OCI-LY7 (cell line): ENCODE measurements at regions not wholly inside any gene's neighbourhood (a gene's known extent, or its start where the extent isn't known, plus 50 kb on each side); places are given as distances from the start of the nearest gene placed in this dataset.
"Not testable (repeated sequence)": the region's sequence is repeated elsewhere in the genome, so short reads cannot be mapped to it uniquely, and the experiment has no call there.

Source experiments
- BruUV-seq: library from RNA; stranded (reverse); fragments of 400-500 nt; replicated peaks from 2 replicates; lab custom pipeline; 2021; lab: Mats Ljungman, UMichigan
- CTCF ChIA-PET: fragments of 300-600 bp; sonication (Branson Sonifier 250); formaldehyde crosslinking; loops from one replicate; lab custom pipeline; 2022; ENCODE audit warnings: antibody characterized with exemption; ENCODE audit not compliant: unreplicated experiment; lab: Charles Lee
- POLR2A ChIA-PET: fragments of 300-600 bp; sonication (Branson Sonifier 250); formaldehyde crosslinking; loops from one replicate; lab custom pipeline; 2022; ENCODE audit warnings: antibody characterized with exemption; lab: Charles Lee
- DNase-seq: peaks from one replicate; pipeline ENCODE4 v3.0.0-alpha.2; 2015; ENCODE audit warnings: low spot score
- H2AFZ ChIP-seq: fragments of 200-600 bp; sonication (generic), shearing (Covaris generic); 2 replicates; pipeline ENCODE4 v1.6.1; 2014; ENCODE audit warnings: mild to moderate bottlenecking, antibody characterized with exemption, low read length, moderate library complexity
- H3K27ac ChIP-seq: fragments of 200-600 bp; sonication (generic); 2 replicates; pipeline ENCODE4 v1.5.1; 2014; ENCODE audit warnings: mixed run types, low read depth, mild to moderate bottlenecking, moderate library complexity, low read length, inconsistent platforms; ENCODE audit not compliant: poor library complexity, severe bottlenecking
- H3K36me3 ChIP-seq: fragments of 200-600 bp; sonication (generic); 2 replicates; pipeline ENCODE4 v1.6.1; 2014; ENCODE audit warnings: mild to moderate bottlenecking, antibody characterized with exemption, low read length, moderate library complexity, mixed read lengths; ENCODE audit not compliant: insufficient read depth
- H3K4me1 ChIP-seq: fragments of 200-600 bp; sonication (generic); 2 replicates; pipeline ENCODE4 v1.5.1; 2014; ENCODE audit warnings: mild to moderate bottlenecking, low read length; ENCODE audit not compliant: insufficient read depth, poor library complexity, severe bottlenecking
- H3K4me2 ChIP-seq: fragments of 200-600 bp; sonication (generic); 2 replicates; pipeline ENCODE4 v1.6.1; 2014; ENCODE audit warnings: mild to moderate bottlenecking, low read length
- H3K4me3 ChIP-seq: fragments of 200-600 bp; sonication (generic); 2 replicates; pipeline ENCODE4 v1.5.1; 2014; ENCODE audit warnings: mild to moderate bottlenecking, low read depth, low read length; ENCODE audit not compliant: poor library complexity, severe bottlenecking
- H3K79me2 ChIP-seq: fragments of 200-600 bp; sonication (generic); 2 replicates; pipeline ENCODE4 v1.6.1; 2016; ENCODE audit warnings: low read depth, mild to moderate bottlenecking, low read length, moderate library complexity, mixed read lengths; ENCODE audit not compliant: insufficient read depth
- H3K9me2 ChIP-seq: fragments of 200-600 bp; sonication (generic); 2 replicates; pipeline ENCODE4 v1.6.1; 2016; ENCODE audit warnings: mild to moderate bottlenecking, low read length, mixed read lengths; ENCODE audit not compliant: insufficient read depth
- H3K9me3 ChIP-seq: fragments of 200-600 bp; sonication (generic); 2 replicates; pipeline ENCODE4 v1.6.1; 2014; ENCODE audit warnings: mild to moderate bottlenecking, mixed run types, low read length, mixed read lengths
- H4K20me1 ChIP-seq: fragments of 200-600 bp; sonication (generic); 2 replicates; pipeline ENCODE4 v1.6.1; 2014; ENCODE audit warnings: mild to moderate bottlenecking, antibody characterized with exemption, low read length, moderate library complexity, mixed read lengths; ENCODE audit not compliant: insufficient read depth
- EZH2phosphoT487 ChIP-seq: fragments of 200-600 bp; sonication (generic); IDR thresholded peaks from 2 replicates; pipeline ENCODE4 v1.6.1; 2018; ENCODE audit warnings: low read depth, borderline replicate concordance, mild to moderate bottlenecking, mixed run types, antibody characterized with exemption, low read length, moderate library complexity, mixed read lengths
- intact Hi-C: fragments of 100-400 bp; cut with micrococcal nuclease; formaldehyde crosslinking; loops from one replicate; pipeline ENCODE4 v1.10.0; 2022; ENCODE audit not compliant: unreplicated experiment
- TF ChIP-seq, protein P1 (sequence below): fragments of 200-600 bp; sonication (generic); conservative IDR thresholded peaks from 2 replicates; pipeline ENCODE4 v1.5.1; 2014; ENCODE audit warnings: mild to moderate bottlenecking, antibody characterized with exemption, low read length, moderate library complexity, mixed read lengths

DNA sequence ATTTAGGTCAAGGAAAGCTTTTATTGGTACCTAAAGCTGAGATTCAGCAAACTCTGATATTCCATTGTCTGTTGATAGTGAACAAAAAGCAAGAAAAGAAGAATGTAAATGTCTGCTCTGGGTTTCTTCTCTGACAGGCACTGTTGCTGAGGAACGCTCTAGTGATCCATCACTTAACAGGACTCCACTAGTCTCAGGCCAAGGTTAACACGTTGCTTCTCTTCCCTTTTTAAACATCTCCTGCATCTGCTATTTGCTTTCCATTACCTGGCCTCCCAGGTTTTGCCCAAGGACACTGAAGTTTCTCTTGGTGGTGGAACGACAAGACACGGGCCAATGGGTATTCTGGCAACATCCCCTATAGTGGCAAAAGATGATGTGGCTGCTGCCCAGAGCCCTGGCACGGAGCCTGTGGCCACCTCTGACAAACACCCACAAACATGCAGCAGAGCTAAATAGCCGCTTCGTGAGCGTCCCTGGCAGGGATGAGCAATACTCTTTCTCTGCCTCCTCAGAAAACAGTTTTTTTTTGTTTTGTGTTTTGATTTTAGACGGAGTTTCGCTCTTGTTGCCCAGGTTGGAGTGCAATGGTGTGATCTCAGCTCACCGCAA is 97.8 kb upstream of the AKAP13 start:
- H4K20me1 ChIP-seq = no peaks in the 10 kb centered on the region
- ChIA-PET CTCF (no interaction called here), POLR2A (no interaction called here)
- DNase-seq = no peak
- intact Hi-C loops = loop anchor here (10.0 kb wide), 1 partner anchor 98 kb away; no protein-coding TSS in a partner anchor
- no peaks in the 10 kb centered on the region for H3K79me2 ChIP-seq
- H3K27ac ChIP-seq = no peak overlapping the region
- no peak overlapping the region for H3K4me3 ChIP-seq
- H3K36me3 ChIP-seq = no peaks in the 10 kb centered on the region
- no TSS peak for BruUV-seq
- H3K4me1 ChIP-seq = peaks cover 25% of the 10 kb centered on the region
- TF ChIP-seq EZH2phosphoT487 = no peak
- TF ChIP-seq, protein P1, sequence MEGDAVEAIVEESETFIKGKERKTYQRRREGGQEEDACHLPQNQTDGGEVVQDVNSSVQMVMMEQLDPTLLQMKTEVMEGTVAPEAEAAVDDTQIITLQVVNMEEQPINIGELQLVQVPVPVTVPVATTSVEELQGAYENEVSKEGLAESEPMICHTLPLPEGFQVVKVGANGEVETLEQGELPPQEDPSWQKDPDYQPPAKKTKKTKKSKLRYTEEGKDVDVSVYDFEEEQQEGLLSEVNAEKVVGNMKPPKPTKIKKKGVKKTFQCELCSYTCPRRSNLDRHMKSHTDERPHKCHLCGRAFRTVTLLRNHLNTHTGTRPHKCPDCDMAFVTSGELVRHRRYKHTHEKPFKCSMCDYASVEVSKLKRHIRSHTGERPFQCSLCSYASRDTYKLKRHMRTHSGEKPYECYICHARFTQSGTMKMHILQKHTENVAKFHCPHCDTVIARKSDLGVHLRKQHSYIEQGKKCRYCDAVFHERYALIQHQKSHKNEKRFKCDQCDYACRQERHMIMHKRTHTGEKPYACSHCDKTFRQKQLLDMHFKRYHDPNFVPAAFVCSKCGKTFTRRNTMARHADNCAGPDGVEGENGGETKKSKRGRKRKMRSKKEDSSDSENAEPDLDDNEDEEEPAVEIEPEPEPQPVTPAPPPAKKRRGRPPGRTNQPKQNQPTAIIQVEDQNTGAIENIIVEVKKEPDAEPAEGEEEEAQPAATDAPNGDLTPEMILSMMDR = no peak
- no peak overlapping the region for H2AFZ ChIP-seq
- H3K9me3 ChIP-seq = no peaks in the 10 kb centered on the region
- H3K4me2 ChIP-seq = no peak overlapping the region
- no peaks in the 10 kb centered on the region for H3K9me2 ChIP-seq

DNA sequence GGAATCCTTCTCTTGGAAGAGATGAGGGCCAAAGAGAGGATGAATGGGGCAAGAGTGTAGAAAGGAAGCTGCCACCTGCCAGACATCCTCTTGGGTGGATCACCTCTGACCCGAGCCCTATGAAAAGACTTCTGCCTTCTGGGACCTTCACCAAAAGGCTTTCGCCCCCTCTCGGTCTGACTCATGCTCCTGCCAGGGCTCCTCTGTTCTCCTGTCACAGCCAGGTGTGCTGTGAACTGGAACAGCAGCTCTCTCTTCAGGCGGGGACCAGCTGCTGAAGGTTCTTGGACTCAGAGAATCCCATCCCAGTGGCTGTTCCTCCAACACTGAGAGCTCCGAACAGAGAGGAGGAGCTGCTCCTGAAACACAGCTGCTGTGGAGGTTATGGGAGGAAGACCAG is 96.6 kb upstream of the AKAP13 start:
- DNase-seq = peak; percentile 82
- H3K4me3 ChIP-seq = peak overlapping the region; percentile 39
- H3K79me2 ChIP-seq, BruUV-seq, H4K20me1 ChIP-seq, POLR2A ChIA-PET, H3K9me2 ChIP-seq, H3K36me3 ChIP-seq, CTCF ChIA-PET, H3K9me3 ChIP-seq: not testable (repeated sequence)
- TF ChIP-seq, protein P1 = peak; percentile 57
- peak overlapping the region; percentile 46 for H3K27ac ChIP-seq
- H3K4me1 ChIP-seq = peaks cover 25% of the 10 kb centered on the region
- intact Hi-C loops = loop anchor here (10.0 kb wide), 1 partner anchor 99 kb away; no protein-coding TSS in a partner anchor
- peak overlapping the region; percentile 49; the same call in 1 of the 2 replicates for H2AFZ ChIP-seq
- peak overlapping the region; percentile 79 for H3K4me2 ChIP-seq

DNA sequence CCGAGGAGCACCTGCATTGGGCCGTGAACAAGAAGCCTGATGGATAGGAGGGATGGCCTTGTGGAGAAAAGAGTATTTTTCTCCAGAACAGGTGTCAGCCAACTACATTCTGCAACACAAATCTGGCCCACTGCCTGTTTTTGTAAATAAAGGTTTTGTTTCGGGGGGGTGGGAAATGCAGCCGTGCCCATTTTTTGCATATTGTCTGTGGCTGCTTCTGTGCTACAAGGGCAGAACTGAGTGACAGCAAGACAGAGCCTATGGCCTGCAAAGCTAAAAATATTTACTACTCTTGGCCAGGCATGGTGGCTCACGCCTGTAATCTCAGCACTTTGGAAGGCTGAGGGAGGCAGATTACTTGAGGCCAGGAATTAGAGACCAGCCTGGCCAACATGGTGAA is 95.9 kb upstream of the AKAP13 start:
- BruUV-seq = no TSS peak
- ChIA-PET CTCF (no interaction called here), POLR2A (no interaction called here)
- no peak for TF ChIP-seq EZH2phosphoT487
- TF ChIP-seq, protein P1 = no peak
- Histone ChIP-seq H3K4me2 (peak overlapping the region; percentile 79), H3K4me1 (peaks cover 25% of the 10 kb centered on the region), H2AFZ (peak overlapping the region; percentile 49; the same call in 1 of the 2 replicates), H3K9me2 (no peaks in the 10 kb centered on the region), H3K4me3 (peak overlapping the region; percentile 39), H3K9me3 (no peaks in the 10 kb centered on the region), H3K79me2 (no peaks in the 10 kb centered on the region), H4K20me1 (no peaks in the 10 kb centered on the region), H3K36me3 (no peaks in the 10 kb centered on the region), H3K27ac (peak overlapping the region; percentile 46)
- peak; percentile 65 for DNase-seq
- intact Hi-C loops = loop anchor here (10.0 kb wide), 1 partner anchor 100 kb away; no protein-coding TSS in a partner anchor
